Upper lobe of right lung (tissue), 1 donor: ENCODE measurements at regions not wholly inside any gene's neighbourhood (a gene's known extent, or its start where the extent isn't known, plus 50 kb on each side); places are given as distances from the start of the nearest gene placed in this dataset.

Experiments
- ATAC-seq: fragments of 200-7000 bp; cut with Tn5 transposase; one replicate; pipeline ENCODE4 v1.9.1; 2020; ENCODE audit warnings: mild to moderate bottlenecking, moderate library complexity
- DNase-seq: peaks from one replicate; pipeline ENCODE4 v3.0.0-alpha.2; 2020
- H3K27ac ChIP-seq: fragments of 200-600 bp; one replicate; pipeline ENCODE4 v1.8.0; 2022
- H3K27me3 ChIP-seq: fragments of 200-600 bp; one replicate; pipeline ENCODE4 v1.8.0; 2022; ENCODE audit warnings: mild to moderate bottlenecking
- H3K36me3 ChIP-seq: fragments of 200-600 bp; one replicate; pipeline ENCODE4 v1.8.0; 2022
- H3K4me1 ChIP-seq: fragments of 200-600 bp; one replicate; pipeline ENCODE4 v1.8.0; 2022
- H3K4me3 ChIP-seq: fragments of 200-600 bp; one replicate; pipeline ENCODE4 v1.8.0; 2022; ENCODE audit warnings: mild to moderate bottlenecking
- H3K9me3 ChIP-seq: fragments of 200-600 bp; one replicate; pipeline ENCODE4 v1.8.0; 2022
- CTCF ChIP-seq: fragments of 200-600 bp; IDR thresholded peaks from one replicate; pipeline ENCODE4 v1.8.0; 2022; ENCODE audit warnings: antibody characterized with exemption
- intact Hi-C: fragments of 100-400 bp; cut with DNase I; formaldehyde crosslinking; loops from one replicate; pipeline ENCODE4 v1.11.0; 2022
- donor health status: DM: no; HTN: yes; CAD: no; lungs with severe emphysema.

GRCh38 chr19:31706131-31706530 lies 356.9 kb upstream of the TSHZ3 start:
- TF ChIP-seq CTCF: no peak
- no peak for DNase-seq
- intact Hi-C loops: no loop called here
- H3K27ac ChIP-seq: no peak overlapping the region
- no peaks in the 10 kb centered on the region for H3K36me3 ChIP-seq
- no peaks in the 10 kb centered on the region for H3K27me3 ChIP-seq
- no peaks in the 10 kb centered on the region for H3K9me3 ChIP-seq
- no peaks in the 10 kb centered on the region for H3K4me1 ChIP-seq
- no peak overlapping the region for H3K4me3 ChIP-seq
- ATAC-seq: no peak

GRCh38 chr19:31706691-31707620 lies 357.7 kb upstream of the TSHZ3 start:
- no peak for TF ChIP-seq CTCF
- no peak for ATAC-seq
- Histone ChIP-seq H3K27ac (no peak overlapping the region), H3K36me3 (no peaks in the 10 kb centered on the region), H3K9me3 (no peaks in the 10 kb centered on the region), H3K27me3 (no peaks in the 10 kb centered on the region), H3K4me3 (no peak overlapping the region), H3K4me1 (no peaks in the 10 kb centered on the region)
- intact Hi-C loops: no loop called here
- no peak for DNase-seq

- no peaks in the 10 kb centered on the region for H3K9me3 ChIP-seq
- DNase-seq (no peak), ATAC-seq (no peak)
- intact Hi-C loops: no loop called here
- no peak overlapping the region for H3K27ac ChIP-seq
- no peaks in the 10 kb centered on the region for H3K27me3 ChIP-seq
- H3K4me1 ChIP-seq: no peaks in the 10 kb centered on the region
- H3K36me3 ChIP-seq: no peaks in the 10 kb centered on the region
- no peak for TF ChIP-seq CTCF
- H3K4me3 ChIP-seq: no peak overlapping the region
Measured at GRCh38 chr19:31708520-31708919, 359.3 kb upstream of the TSHZ3 start.

GRCh38 chr19:31709476-31709875 lies 360.2 kb upstream of the TSHZ3 start:
- intact Hi-C loops: no loop called here
- Histone ChIP-seq H3K4me3 (no peak overlapping the region), H3K27ac (no peak overlapping the region), H3K4me1 (no peaks in the 10 kb centered on the region), H3K9me3 (no peaks in the 10 kb centered on the region), H3K27me3 (no peaks in the 10 kb centered on the region), H3K36me3 (no peaks in the 10 kb centered on the region)
- DNase-seq (no peak), ATAC-seq (no peak)
- TF ChIP-seq CTCF: no peak

GRCh38 chr19:31715249-31715945 lies 366.2 kb upstream of the TSHZ3 start:
- Histone ChIP-seq H3K9me3 (no peaks in the 10 kb centered on the region), H3K4me1 (no peaks in the 10 kb centered on the region), H3K27me3 (no peaks in the 10 kb centered on the region), H3K36me3 (no peaks in the 10 kb centered on the region), H3K27ac (no peak overlapping the region), H3K4me3 (no peak overlapping the region)
- intact Hi-C loops: no loop called here
- no peak for DNase-seq
- no peak for ATAC-seq
- no peak for TF ChIP-seq CTCF
